ENCODE measurements at regions not wholly inside any gene's neighbourhood (a gene's known extent, or its start where the extent isn't known, plus 50 kb on each side); places are given as distances from the start of the nearest gene placed in this dataset.

DNA sequence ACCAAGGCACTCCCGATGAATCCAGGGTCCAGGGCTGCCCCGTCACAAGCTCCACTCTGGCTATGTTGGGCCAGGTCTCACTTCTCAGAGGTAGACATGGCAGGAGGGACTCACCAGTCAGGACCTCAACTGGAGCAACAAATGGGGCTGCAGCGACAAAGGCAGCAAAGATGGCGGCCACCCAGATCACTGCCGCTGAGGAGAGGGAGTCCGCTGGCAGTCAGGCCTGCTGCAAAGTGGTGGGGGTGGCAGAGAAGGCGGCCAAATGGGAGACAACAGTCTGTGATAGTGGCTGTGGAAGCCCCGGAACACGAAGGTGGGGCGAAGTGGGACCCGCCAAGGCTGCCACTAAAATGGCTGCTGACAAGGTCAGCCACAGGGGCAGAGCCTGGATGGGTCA, 143.3 kb upstream of the RADX start:
- H3K36me3 ChIP-seq (ENCODE audit: control insufficient read depth, insufficient read depth, low read length) = no peaks in the 10 kb centered on the region
- H4K20me1 ChIP-seq (ENCODE audit: insufficient read depth, low read length) = no peaks in the 10 kb centered on the region
- 46% methylated on average over 3 of the region's 11 CpGs; no CpG with 5 or more reads in 1 of the 2 experiments for WGBS, 2 experiments (ENCODE audit: extremely low coverage in 2 of 2, insufficient read length in 1 of 2)
- no peak overlapping the region for H3K9ac ChIP-seq (ENCODE audit: low read depth, low read length)
- H3K4me1 ChIP-seq (ENCODE audit: control insufficient read depth, insufficient read depth, low read length) = no peaks in the 10 kb centered on the region
- in situ Hi-C loops (cut with MboI; ENCODE audit: low sequenced_read_pairs) (no loop called here), intact Hi-C loops (cut with micrococcal nuclease) (no loop called here), dilution Hi-C loops (cut with HindIII; ENCODE audit: low sequenced_read_pairs, unreplicated experiment) (no loop called here)
- DNase-seq = no peak
- no peak overlapping the region for H3K4ac ChIP-seq (ENCODE audit: low read depth, low read length)
- no peak overlapping the region for H2BK5ac ChIP-seq (ENCODE audit: low read depth, low read length, poor library complexity, severe bottlenecking)
- H2AK5ac ChIP-seq (ENCODE audit: low read depth, low read length) = no peak overlapping the region
- H2BK20ac ChIP-seq (ENCODE audit: low read depth, low read length) = no peak overlapping the region
- ChIA-PET POLR2A (ENCODE audit: unreplicated experiment) (no interaction called here), CTCF (no interaction called here)
- H2BK15ac ChIP-seq (ENCODE audit: low read depth, low read length) = no peak overlapping the region
- no peak overlapping the region for H4K8ac ChIP-seq (ENCODE audit: low read depth in 2 of 2, low read length in 2 of 2)
- H2AK9ac ChIP-seq (replicated peaks; ENCODE audit: low read depth, low read length, poor library complexity) = no peak overlapping the region
- no peaks in the 10 kb centered on the region for H3K9me1 ChIP-seq (ENCODE audit: insufficient read depth, low read length)
- H3K56ac ChIP-seq (ENCODE audit: extremely low read depth, insufficient read depth, low read length) = no peak overlapping the region
- no peak overlapping the region for H3K23ac ChIP-seq (ENCODE audit: low read depth, low read length)
- H2AFZ ChIP-seq (replicated peaks; ENCODE audit: low read length, poor library complexity) = no peak overlapping the region
- H3K18ac ChIP-seq (ENCODE audit: low read depth, low read length) = no peak overlapping the region
- no peak overlapping the region for H4K91ac ChIP-seq (ENCODE audit: insufficient read depth, low read depth, low read length)
- no TSS peak for BruUV-seq (replicated peaks)
- TF ChIP-seq FOS (IDR thresholded peaks at IDR 0.05; ENCODE audit: low read depth, low read length) = no peak
- no peak overlapping the region for H4K5ac ChIP-seq (ENCODE audit: low read depth, low read length)
- ATAC-seq (ENCODE audit: low read depth) = no peak
- no peak overlapping the region for H3K4me3 ChIP-seq (ENCODE audit: insufficient read depth, low read depth, low read length)
- no peaks in the 10 kb centered on the region for H3K27me3 ChIP-seq (ENCODE audit: control insufficient read depth, insufficient read depth, low read length)
- H3K79me1 ChIP-seq (ENCODE audit: low read depth in 1 of 2, low read length in 2 of 2) = no peaks in the 10 kb centered on the region
- no peak overlapping the region for H3K4me2 ChIP-seq (ENCODE audit: low read depth, low read length)
- H3K9me3 ChIP-seq (ENCODE audit: control insufficient read depth, insufficient read depth, low read length) = no peaks in the 10 kb centered on the region
- H3K14ac ChIP-seq (replicated peaks; ENCODE audit: low read depth, low read length) = no peak overlapping the region
- no peak overlapping the region for H2BK120ac ChIP-seq (ENCODE audit: low read depth, low read length)
- no peak overlapping the region for H3K27ac ChIP-seq (ENCODE audit: insufficient read depth, low read length)

Measured in IMR-90 (cell line).